GM21825 (cell line): ENCODE measurements at regions not wholly inside any gene's neighbourhood (a gene's known extent, or its start where the extent isn't known, plus 50 kb on each side); places are given as distances from the start of the nearest gene placed in this dataset.

Experiments used
- ATAC-seq: cut with Tn5 transposase; IDR thresholded peaks from one replicate; pipeline ENCODE4 v1.9.1; 2021; ENCODE audit warnings: mild to moderate bottlenecking, moderate library complexity; ENCODE audit not compliant: unreplicated experiment

DNA sequence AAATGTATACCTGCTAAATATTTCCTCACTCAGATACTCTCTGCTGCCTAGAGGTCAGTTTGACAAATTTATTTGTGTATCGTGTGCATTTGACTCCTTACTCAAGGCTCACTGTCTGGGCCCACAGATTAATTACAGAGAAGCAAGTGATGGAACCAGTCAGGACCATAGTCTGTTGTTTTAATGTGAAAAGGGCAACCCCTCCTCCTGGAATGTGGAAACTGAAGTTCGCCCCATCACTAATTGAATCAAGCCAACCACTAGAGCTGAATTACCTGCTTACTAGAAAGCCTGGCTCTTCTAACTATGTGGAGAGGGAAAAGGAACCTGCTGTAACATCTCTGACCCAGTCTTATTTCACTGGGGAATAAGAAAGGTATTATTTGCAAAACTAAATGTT, 199.9 kb upstream of the KRR1 start:
- no peak for ATAC-seq

DNA sequence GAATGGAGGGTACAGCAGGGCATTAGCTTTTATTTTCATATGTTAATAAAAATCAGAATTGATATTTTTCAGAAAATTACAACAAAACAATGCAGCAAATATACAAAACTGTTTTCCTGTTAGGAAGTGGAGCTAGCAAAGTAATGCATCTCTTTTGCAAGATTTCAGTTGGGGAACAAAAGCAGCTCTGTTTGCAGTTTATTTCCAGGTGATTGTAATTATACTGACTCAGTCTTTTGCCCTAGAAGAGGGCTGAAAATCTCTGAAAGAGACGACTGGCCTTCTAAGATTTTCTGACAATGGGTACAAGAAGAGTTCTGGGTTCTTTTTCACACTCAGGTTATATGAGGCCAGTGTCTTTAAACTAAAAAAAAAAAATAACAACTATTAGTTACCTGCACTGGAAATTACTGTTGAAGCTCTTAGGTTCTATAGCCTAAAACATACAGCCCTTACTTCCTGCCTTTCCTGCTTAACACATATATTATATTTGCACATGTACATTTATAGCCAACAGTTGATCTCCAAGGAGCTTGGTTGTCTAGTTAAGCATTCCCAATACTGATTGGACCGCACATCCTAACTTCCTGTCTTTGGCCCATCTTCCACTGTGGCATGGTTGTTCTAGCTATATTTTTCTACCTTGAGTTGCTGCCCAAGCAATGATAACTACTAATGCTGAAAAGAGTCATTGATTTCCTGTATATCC, 199.1 kb upstream of the KRR1 start:
- no peak for ATAC-seq

DNA sequence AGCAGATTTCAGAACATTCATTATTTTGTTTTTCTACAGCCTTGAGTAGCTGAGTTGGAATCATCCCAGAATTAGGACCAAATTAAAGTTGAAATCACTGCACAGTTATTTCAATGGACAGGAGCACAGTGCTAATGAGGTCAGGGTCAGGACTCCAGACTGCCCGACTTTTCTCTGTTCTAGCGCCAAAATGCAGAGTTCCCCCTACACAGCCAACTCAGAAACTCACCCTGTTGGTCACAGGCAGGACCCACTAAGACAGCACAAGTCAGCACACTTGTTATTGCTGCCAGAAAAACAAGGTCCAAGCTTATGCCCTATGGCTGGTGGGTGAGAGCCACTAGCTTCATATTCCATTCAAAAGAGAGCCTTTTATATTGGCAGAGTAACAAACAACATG, 198.1 kb upstream of the KRR1 start:
- no peak for ATAC-seq

DNA sequence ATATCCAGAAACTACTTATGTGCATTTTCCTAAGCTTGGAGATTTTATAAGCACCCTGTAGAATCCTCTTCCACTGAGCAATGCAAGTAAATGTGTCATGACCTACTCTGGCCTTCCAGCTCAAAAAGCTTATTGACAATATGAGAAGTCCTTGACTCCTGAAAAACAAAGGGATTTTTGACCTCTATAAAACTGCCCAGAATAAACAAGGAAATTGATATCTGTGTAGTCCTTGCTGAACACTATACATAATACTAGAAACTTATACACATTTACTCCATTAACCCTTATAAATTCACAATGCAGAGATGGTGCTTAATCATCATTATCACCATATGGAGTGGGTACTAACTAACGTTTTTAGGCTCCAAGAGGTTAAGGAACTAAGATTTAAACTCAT, 197.4 kb upstream of the KRR1 start:
- ATAC-seq: no peak

DNA sequence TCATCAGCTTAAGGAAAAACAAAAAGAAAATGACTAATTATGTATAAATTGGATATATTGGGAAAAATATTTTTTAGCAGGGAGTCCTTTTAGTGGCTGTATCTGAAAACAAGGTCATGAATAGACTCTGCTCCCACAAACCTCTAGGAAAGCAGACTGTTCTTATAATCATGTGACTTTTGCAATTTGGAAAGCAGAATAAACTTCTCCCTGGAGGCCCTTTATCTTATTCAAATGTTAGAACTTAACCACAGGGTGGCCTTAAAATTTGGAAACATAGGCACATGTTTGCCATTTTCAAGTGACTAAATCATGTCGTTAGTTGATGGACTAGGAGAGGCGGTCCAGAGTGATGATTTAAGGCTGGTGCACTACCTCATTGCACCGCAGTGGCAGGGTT, 196.6 kb upstream of the KRR1 start:
- ATAC-seq: no peak

DNA sequence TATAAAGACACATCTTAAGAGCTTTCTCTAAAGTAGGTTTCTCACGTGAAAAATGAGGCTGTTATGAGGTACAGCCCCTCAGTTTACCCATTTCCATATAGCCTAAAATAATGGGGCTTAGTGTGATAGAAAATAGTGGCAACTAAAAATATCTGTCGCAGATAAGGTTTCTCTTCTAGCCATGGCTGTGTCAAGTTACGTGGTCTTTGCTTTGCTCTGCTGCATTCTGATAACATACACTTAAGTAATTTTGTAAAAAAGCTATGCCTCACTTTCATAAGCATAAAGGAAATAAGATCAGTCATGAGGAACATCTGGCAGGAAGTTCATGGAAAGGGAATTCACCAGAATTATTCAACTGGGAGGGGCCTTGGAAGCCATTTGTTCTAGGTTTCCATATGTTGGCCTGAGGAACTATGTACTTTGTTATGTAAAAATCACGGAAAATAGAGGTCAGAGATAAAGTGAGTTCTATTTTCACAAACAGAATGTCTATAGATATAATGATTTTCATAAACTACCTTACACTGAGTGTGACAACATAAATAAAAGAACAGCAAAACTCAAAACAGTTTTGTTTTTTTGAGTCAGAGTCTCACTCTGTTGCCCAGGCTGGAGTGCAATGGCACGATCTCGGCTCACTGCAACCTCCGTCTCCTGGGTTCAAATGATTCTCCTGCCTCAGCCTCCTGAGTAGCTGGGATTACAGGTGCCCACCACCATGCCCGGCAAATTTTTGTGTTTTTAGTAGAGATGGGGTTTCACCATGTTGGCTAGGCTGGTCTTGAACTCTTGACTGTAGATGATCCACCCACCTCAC, 195.6 kb upstream of the KRR1 start:
- ATAC-seq: no peak

DNA sequence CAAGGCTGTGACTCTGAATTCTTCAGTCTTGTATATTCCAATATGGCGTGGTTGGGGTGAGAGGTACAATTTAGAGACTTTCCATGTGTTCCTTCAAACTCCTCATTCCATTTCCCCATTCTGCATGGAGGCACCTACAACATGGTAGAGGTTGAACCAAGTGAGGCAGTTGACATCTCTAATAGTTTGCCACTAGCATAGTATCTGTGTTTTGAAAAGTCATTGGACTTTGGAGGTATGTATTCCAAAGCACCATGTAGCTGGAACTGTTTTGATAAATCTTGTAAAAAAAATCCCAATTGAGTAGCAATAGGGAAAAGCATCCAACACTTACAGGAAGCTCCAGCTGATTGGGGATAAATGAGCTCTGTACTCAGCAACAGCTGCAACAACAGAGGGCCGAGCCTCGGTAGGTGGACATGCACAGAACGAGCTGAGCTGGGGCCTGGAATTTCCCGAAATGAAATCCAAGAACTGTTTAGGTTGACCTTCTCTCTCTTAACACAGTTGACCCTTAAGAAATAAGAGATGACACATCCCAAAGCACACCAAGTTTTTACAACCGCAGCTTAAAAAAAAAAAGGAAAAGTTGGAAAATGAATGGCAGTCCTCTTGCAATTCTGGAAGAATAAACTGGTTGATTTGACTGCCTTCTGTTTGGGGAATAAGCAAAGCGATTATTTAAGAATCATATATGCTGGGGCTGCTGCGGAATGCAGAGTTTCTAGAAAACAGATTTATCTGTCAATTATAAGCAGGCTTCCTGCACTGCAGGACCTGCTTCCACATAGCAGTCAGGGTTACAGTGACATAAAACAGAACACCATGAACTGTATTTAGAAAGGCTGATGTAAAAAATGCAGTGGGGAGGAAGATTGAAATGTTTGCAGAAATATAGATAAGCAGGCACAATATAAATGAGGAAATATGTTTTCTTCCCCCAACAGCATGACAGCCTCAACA, 194.6 kb upstream of the KRR1 start:
- ATAC-seq: no peak

DNA sequence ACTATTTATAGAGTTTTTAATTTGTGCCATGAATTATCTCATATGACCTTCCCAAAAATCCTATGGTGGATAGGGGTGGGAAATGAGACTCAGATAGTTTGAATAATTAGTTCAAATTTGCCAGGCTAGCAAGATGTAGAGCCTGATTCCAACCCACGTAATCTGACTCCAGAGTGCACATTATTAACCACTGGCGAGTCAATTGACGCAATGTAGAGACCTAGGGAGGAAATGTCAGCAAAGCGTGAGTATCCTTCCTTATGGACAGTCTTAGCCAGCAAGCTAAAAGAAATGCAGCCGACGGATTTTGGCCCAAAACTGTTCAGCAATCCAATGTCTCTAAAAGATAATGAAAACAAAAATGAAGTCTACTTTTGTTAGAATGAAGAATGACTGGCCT, 193.3 kb upstream of the KRR1 start:
- ATAC-seq: no peak

DNA sequence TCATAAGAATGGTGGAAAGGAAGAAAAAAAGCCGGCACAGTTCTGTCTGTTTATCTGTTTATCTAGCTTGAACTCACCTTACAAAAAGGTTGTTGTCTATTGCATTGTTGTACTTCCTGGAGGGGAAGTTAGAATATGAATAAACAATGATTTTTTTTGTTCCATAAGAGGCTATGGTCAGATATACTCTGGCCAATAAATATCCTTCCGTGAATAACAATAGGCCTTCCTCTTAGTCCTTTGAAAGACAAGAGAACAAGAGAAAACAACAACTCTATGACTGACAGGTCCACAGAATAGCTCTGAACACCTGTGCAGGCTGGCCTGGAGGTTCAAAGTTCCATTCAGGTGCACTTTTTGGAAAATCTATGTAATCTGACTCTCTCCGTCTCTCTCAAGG, 192.8 kb upstream of the KRR1 start:
- ATAC-seq: no peak

DNA sequence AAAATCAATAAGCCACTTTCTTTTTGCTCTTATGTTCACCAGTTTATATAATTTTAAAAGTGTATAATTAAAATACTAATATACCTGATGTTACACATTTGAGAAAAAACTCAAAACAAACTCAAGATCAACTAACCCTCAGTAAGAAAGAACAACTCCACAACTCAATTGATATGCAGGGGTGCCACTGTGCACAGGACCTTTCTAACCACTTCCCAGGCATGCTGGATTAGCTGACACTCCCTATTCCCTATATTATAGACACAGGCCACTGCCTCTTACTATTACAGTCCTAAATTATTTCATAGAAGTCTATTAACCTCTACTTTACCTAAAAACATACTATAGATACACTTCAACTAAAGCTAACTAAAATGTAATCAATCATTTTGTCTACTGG, 191.7 kb upstream of the KRR1 start:
- ATAC-seq: no peak

DNA sequence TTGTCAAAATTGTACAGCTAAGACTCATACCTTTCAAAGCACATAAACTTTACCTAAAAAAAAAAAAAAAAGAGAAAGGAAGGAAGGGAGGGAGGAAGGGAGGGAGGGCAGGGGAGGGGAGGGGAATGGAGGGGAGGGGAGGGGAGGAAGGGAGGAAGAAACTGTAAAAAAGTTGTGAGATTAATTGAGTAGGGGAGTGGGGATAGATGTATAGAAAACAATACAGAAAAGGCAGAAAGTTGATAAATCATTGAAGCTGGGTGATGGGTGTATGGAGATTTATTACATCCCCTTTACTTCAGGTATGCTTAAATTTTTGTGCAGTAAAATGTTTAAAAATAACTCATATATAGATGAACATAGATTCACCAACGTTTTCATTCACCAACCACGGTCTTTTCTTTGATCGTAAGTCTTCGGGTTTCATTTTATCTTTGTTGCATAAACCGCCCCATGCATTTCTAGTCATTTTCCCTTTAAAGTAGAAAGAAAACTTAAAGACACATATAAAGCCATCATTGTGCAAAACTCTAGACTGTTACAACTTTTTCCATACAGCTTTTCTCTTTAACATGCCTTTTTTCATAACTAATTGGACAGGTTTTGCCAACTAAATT, 191.2 kb upstream of the KRR1 start:
- ATAC-seq: no peak

DNA sequence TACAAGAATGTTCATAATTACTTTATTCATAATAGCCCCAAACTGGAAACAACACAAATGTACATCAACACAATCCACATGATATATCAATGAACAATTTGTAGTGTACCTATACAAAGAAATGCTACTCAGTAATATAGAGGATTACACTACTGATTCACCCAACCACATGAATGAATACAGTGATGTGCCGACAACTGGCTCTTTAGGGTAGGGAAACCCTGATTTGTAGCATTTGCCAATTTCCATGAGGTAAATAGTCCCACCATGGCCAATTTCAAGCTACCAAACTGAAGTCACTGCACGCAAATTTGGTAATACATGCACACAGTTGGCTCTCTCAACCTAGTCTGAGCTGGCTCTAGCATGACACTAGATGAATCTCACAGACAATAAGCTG, 190.4 kb upstream of the KRR1 start:
- no peak for ATAC-seq

DNA sequence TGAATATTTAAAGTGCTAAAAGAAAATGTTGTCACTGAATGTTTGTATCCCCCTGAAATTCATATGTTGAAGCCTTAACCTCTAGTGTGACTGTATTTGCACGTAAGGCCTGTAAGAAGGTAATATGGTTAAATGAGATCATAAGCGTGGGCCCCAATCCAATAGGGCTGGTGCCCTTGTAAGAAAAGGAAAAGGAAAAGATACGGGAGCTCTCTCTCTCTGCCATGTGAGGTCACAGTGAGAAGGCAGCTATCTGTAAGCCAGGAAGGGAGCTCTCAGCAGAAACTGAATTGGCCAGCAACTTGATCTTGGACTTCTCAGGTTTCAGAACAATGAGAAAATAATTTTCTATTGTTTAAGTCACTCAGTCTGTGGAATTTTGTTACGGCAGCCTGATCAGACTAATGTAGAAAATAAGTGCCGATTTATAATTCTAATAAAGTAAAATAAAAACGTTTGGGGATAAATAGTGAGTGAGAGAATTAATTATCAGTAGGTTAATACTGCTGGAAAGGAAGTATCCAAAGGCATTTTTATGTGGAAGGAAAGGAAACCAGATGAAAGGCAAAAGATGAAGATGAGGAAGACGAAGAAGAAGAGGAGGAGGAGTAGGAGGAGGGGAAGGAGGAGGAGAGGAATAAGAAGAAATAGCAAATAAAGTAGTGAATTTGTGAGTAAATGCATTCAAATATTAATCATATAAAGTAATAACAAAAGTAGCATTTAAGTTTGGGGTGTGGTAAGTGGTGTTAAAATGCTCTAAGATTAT, 188.5 kb upstream of the KRR1 start:
- ATAC-seq: no peak

DNA sequence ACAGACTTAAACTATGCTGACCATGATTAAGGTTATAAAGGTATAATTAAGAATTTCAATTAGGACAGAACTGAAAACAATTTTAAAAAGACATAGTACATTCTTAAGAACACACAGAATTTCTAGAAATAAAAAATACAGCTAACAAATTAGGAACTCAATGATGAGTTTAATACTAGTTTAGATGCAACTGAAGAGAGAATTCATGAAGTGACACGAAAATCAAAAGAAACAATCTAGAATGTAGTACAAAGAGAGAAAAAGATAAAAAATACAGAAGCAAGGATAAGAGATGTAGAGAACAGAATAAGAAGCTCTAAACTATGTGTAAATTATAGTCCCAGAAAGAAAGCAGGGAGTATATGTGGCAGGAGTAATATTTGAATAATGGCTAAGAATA, 187.8 kb upstream of the KRR1 start:
- ATAC-seq: no peak

DNA sequence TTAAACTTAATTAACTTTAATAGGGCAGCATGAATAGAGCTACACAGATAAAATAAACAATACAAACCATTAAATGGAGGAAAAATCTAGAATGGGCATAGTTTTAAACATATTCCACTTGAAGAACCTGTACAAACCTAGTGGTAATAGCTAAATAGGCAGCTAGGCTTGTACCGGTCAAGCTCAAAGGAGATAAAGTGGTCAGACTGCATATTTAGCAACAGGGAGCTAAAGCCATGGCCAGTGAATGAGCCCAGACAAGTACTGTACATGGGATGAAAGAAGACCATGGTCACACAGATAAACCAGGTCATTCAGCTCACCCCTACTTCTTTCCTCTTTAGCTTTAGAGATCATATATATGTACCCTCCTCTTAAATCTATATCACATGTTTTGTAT, 186.6 kb upstream of the KRR1 start:
- ATAC-seq: no peak

DNA sequence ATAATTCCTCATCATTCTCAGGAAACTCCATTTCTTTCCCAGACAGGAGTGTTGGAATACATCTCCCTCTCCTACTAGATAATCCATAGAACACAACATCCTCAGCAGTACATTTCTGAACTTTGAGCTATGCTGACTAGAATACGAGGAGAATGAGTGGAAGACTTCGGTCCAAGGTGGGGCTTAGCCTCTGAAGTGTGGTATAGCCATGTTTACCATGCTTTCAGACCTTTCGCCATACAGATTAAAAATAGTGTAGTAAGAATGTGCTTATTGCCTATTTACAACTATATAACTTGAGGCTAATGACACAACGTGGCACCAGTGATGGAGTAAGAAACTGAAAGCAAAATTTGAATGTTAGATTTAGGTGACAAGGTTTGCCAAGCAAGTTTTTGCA, 184.5 kb upstream of the KRR1 start:
- ATAC-seq: no peak

DNA sequence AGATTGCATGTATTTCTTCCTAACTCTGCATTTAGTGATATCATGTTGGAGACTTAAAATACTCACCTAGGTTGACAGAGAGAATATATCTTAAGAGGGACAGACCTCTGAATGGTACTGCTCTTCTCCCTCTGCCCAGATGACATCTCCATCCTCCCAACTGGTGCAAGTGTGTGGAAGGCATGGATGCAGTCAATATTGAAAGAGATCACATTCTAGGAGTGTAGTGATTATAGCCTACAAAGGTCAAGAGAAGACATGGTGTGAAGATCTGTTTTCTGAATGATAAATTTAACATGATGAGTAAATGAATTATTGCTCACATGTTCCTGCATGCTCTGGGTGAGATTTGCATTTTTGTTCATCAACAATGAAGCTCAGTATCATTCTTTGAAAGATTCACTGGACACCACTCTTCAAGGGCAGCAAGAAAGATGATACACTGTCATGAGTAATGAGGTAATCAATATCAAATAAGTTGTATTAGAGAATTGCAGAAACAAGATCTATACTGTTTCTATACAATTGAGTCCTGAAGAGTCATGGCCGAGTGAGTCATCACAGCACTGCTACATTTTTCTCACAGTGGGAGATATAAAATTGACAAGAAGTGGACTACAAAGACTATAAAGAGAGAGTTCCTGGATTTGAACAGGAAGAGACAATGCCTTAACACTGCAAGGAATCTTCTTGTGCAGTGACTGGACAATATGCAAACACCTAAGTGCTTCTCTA, 183.3 kb upstream of the KRR1 start:
- no peak for ATAC-seq

DNA sequence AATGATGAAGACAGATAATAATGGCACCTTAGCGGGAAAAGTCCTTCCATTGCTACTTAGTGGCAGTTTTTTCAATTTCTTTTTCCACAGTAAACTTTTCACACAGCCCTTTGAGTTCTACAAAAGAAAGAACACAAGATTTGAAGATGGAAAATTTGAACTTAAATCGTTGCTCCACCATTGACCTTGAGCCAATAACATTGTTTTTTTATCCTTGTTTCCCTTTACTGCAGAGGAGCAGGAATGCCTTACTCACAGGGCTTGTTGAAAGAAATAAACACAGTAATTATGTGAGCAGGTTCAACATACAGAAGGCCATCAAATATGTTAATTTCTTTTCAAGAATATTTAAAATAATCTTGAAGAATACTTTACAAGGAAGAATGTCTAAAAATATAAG, 181.5 kb upstream of the KRR1 start:
- ATAC-seq: no peak

DNA sequence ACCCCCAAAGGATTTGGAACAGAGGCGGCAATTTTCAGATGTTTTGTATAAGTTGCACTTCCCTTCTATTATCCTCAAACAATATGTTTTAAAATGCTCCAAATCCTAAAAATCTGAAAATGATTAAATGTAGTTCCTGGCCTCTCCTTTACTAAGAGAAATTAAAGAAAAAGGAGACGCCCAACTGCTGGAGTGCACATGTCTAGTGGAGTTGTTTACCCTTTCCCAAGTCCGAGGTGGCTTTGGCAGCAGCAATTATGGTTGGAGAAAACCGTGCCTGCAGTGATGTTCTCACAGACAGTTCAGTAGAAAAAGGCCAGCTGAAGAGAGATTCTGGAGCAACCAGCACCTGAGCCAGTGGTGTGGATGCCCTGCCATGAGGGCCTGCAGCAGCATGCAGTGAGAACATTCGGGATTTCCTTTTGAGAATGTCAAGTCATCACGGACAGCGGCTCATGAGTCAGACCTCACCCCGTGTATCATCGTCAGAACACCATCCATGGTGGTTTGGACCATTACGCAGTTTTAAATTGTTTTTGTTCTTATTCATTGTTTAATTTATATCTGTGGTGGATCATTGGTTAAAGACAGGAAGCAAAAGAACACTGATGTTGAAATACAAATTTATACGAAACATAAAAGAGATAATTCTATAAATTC, 179.0 kb upstream of the KRR1 start:
- no peak for ATAC-seq
